KMS-11 (cell line): ENCODE measurements at regions not wholly inside any gene's neighbourhood (a gene's known extent, or its start where the extent isn't known, plus 50 kb on each side); places are given as distances from the start of the nearest gene placed in this dataset.

Source experiments
- H2AFZ ChIP-seq: fragments of 200-600 bp; sonication (generic); 2 replicates; pipeline ENCODE4 v1.6.1; 2016; ENCODE audit warnings: antibody characterized with exemption, mixed run types, low read depth
- H3K27ac ChIP-seq: fragments of 200-600 bp; sonication (generic); 2 replicates; pipeline ENCODE4 v1.6.1; 2016; ENCODE audit warnings: mild to moderate bottlenecking, mixed run types
- H3K27me3 ChIP-seq: fragments of 200-600 bp; sonication (generic); 2 replicates; pipeline ENCODE4 v1.6.1; 2017; ENCODE audit warnings: mild to moderate bottlenecking, low read depth, mixed run types, moderate library complexity; ENCODE audit not compliant: insufficient read depth
- H3K36me3 ChIP-seq: fragments of 200-600 bp; sonication (generic); 2 replicates; pipeline ENCODE4 v1.6.1; 2017; ENCODE audit warnings: mild to moderate bottlenecking, mixed run types; ENCODE audit not compliant: insufficient read depth
- H3K4me1 ChIP-seq: fragments of 200-600 bp; sonication (generic); 2 replicates; pipeline ENCODE4 v1.6.1; 2016; ENCODE audit warnings: mild to moderate bottlenecking, low read depth, mixed run types; ENCODE audit not compliant: poor library complexity, severe bottlenecking
- H3K4me2 ChIP-seq: fragments of 200-600 bp; sonication (generic); 2 replicates; pipeline ENCODE4 v1.7.0; 2016; ENCODE audit warnings: mild to moderate bottlenecking, mixed run types
- H3K4me3 ChIP-seq: fragments of 200-600 bp; sonication (generic); IDR thresholded peaks from 2 replicates; pipeline ENCODE4 v1.6.1; 2017; ENCODE audit warnings: low read depth, low read length, mixed read lengths; ENCODE audit not compliant: insufficient read depth
- H3K79me2 ChIP-seq: fragments of 200-600 bp; sonication (generic); 2 replicates; pipeline ENCODE4 v1.6.1; 2016; ENCODE audit warnings: low read depth, mixed run types; ENCODE audit not compliant: insufficient read depth
- H3K9ac ChIP-seq: fragments of 200-600 bp; sonication (generic); 2 replicates; pipeline ENCODE4 v1.6.1; 2016; ENCODE audit warnings: mild to moderate bottlenecking, mixed run types
- H4K20me1 ChIP-seq: fragments of 200-600 bp; sonication (generic); 2 replicates; pipeline ENCODE4 v1.6.1; 2016; ENCODE audit warnings: mild to moderate bottlenecking, mixed run types; ENCODE audit not compliant: insufficient read depth
- TF ChIP-seq, protein P1 (sequence below): fragments of 200-600 bp; sonication (generic); conservative IDR thresholded peaks from 2 replicates; pipeline ENCODE4 v1.6.1; 2017; ENCODE audit warnings: low read depth, mild to moderate bottlenecking, antibody characterized with exemption, low read length, moderate library complexity, mixed read lengths

DNA sequence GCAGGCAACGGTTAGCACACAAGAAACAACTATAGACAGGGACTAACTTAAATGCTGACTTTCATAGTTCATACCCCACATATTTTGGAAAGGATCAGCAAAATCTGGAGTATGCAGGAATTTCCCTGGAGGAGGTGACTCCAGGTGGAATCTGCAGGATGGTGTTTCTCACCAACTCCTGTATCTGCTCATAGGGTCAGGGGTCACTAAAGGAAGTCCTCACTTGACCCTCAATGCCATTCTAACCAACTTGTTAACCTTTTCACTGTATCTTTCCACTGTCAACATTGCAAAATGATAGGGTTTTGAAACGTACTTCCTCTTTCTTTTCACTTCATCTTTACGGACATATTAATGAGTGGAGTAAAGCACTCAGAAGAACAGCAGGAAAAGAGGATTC is 207.0 kb upstream of the CXCR4 start:
- TF ChIP-seq, protein P1, sequence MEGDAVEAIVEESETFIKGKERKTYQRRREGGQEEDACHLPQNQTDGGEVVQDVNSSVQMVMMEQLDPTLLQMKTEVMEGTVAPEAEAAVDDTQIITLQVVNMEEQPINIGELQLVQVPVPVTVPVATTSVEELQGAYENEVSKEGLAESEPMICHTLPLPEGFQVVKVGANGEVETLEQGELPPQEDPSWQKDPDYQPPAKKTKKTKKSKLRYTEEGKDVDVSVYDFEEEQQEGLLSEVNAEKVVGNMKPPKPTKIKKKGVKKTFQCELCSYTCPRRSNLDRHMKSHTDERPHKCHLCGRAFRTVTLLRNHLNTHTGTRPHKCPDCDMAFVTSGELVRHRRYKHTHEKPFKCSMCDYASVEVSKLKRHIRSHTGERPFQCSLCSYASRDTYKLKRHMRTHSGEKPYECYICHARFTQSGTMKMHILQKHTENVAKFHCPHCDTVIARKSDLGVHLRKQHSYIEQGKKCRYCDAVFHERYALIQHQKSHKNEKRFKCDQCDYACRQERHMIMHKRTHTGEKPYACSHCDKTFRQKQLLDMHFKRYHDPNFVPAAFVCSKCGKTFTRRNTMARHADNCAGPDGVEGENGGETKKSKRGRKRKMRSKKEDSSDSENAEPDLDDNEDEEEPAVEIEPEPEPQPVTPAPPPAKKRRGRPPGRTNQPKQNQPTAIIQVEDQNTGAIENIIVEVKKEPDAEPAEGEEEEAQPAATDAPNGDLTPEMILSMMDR = no peak
- peaks cover 38% of the 10 kb centered on the region; the same call in 1 of the 2 replicates for H3K27me3 ChIP-seq
- no peaks in the 10 kb centered on the region for H3K79me2 ChIP-seq
- peaks cover 27% of the 10 kb centered on the region for H3K4me1 ChIP-seq
- H3K9ac ChIP-seq = no peak overlapping the region
- no peaks in the 10 kb centered on the region for H3K36me3 ChIP-seq
- H3K4me2 ChIP-seq = no peak overlapping the region
- no peak overlapping the region for H3K27ac ChIP-seq
- no peak overlapping the region for H3K4me3 ChIP-seq
- H4K20me1 ChIP-seq = no peaks in the 10 kb centered on the region
- H2AFZ ChIP-seq = no peak overlapping the region

DNA sequence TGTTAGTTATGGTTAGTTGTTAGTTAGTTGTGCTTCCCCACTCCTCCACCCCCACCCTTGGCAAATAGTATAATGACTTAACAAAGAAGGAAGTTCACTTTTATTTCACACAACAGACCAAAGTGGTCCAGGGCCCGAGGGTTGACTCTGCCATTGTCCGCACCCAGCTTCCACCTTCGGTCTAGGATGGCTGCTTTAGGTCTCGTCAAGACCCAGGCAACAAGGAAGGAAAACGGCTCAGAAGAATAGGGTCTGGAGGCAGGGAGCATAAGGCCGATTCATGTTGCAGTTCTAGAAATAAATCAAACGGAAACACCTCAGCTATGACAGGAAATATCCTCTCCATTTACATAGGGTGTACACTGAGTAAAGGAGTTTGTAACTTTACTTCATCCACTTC is 206.0 kb upstream of the CXCR4 start:
- H4K20me1 ChIP-seq = no peaks in the 10 kb centered on the region
- H3K36me3 ChIP-seq = no peaks in the 10 kb centered on the region
- no peak overlapping the region for H3K4me2 ChIP-seq
- H3K27ac ChIP-seq = no peak overlapping the region
- no peaks in the 10 kb centered on the region for H3K79me2 ChIP-seq
- H2AFZ ChIP-seq = no peak overlapping the region
- no peak overlapping the region for H3K4me3 ChIP-seq
- H3K4me1 ChIP-seq = peaks cover 27% of the 10 kb centered on the region
- TF ChIP-seq, protein P1 = no peak
- no peak overlapping the region for H3K9ac ChIP-seq
- H3K27me3 ChIP-seq = peaks cover 32% of the 10 kb centered on the region; the same call in 1 of the 2 replicates

DNA sequence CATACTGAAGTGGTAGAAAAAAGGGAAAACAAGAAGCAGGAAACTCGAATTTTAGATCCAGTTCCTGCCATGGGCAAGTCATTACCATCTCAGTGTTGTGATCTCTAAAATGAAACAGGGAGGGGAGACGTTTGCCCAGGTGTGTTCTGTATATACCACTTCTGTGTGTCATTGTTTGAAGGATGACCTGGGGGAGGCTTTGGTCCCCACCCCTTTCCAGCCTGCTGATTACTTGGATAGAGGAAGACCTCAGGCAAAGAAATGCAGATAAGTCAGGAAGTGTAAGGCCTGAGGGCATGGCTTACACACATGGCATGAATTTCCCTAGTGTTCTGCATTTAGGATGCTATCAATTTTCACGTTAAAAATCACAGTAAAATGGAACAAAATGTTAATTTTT is 205.2 kb upstream of the CXCR4 start:
- TF ChIP-seq, protein P1 = no peak
- no peaks in the 10 kb centered on the region for H3K36me3 ChIP-seq
- H3K27me3 ChIP-seq = peaks cover 25% of the 10 kb centered on the region; the same call in 1 of the 2 replicates
- H3K27ac ChIP-seq = no peak overlapping the region
- H3K4me2 ChIP-seq = no peak overlapping the region
- H4K20me1 ChIP-seq = no peaks in the 10 kb centered on the region
- no peak overlapping the region for H3K9ac ChIP-seq
- peaks cover 23% of the 10 kb centered on the region for H3K4me1 ChIP-seq
- no peak overlapping the region for H2AFZ ChIP-seq
- H3K4me3 ChIP-seq = no peak overlapping the region
- H3K79me2 ChIP-seq = no peaks in the 10 kb centered on the region

DNA sequence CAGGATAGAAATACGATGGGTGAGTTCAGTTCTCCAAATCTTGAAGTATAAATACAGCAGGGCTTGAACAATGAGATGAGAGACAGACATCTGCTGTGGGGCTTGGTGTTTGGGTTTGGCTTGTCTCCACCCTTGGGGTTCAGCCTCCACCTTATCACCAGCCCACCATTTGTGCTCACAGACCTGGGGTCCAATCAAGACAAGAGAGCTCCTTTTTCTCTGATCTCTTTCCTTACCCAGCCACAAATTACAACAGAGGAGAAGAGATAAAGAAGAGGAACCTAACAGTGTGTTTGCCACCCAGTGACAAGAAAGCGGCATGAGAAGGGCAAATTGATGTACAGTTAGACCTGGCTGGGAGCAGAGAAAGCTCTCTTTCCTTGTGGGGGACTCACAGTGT is 204.5 kb upstream of the CXCR4 start:
- Histone ChIP-seq H3K79me2 (no peaks in the 10 kb centered on the region), H4K20me1 (no peaks in the 10 kb centered on the region), H3K4me3 (no peak overlapping the region), H3K36me3 (no peaks in the 10 kb centered on the region), H3K4me1 (peaks cover 16% of the 10 kb centered on the region), H3K4me2 (no peak overlapping the region), H3K27me3 (peaks cover 21% of the 10 kb centered on the region; the same call in 1 of the 2 replicates), H2AFZ (no peak overlapping the region), H3K27ac (no peak overlapping the region), H3K9ac (no peak overlapping the region)
- TF ChIP-seq, protein P1 = no peak

DNA sequence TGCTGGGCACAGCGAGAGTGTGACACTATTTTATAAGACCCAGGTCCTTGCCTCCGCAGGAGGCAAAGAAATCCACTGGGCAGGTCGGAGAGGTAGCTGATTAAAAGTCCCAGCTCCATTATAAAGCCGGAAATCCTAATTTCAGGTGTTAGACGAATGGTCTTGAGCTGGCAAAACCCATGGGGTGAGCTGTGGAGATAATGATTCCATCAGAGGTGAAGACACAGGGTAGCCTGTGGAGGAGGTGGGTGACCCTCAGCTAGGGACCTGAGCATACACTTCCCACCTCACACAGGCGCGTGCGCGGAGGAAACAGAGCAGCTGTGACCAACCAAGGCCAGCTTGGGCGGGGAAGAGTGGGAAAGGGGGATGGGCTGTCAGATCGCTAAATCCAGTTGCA is 201.7 kb upstream of the CXCR4 start:
- TF ChIP-seq, protein P1 = no peak
- Histone ChIP-seq H2AFZ (no peak overlapping the region), H4K20me1 (no peaks in the 10 kb centered on the region), H3K4me2 (no peak overlapping the region), H3K4me1 (no peaks in the 10 kb centered on the region), H3K9ac (no peak overlapping the region), H3K79me2 (no peaks in the 10 kb centered on the region), H3K27me3 (peaks cover 11% of the 10 kb centered on the region; the same call in 1 of the 2 replicates), H3K27ac (no peak overlapping the region), H3K36me3 (no peaks in the 10 kb centered on the region), H3K4me3 (no peak overlapping the region)
